ENCODE measurements at regions not wholly inside any gene's neighbourhood (a gene's known extent, or its start where the extent isn't known, plus 50 kb on each side); places are given as distances from the start of the nearest gene placed in this dataset.

DNA sequence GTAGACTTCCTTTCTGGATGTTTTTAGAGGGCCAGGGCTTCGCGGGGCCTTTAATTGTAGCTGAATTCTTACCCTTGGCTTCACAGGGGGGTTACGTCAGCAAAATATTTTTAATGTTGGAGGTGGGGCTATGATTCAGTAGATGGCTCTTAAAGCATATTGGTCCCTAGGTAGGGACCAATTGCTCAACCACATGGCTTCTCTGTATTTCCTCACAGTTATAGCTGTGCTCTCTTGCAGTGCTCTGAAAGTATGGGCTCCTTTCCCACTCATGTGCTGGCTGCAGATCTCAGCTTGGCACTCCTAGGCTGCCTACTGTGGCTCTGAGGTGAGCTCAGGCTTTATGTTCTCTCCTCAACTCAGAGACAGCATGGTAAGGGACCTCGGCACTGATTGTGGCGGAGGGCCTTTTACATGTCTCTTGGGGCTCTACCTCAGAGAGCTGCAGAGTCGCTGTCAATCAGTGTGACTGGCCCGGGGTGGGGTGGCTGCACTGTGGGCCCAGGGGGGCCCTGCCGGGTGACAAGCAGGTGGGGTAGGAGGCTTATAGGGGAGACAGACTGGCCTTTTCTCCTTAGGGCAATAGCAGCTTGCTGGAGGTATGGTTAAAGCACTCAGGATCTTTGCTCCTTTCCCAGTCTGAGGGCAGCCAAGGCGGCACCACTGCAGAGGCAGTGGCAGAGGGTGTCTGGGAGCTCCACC is 318.0 kb downstream of the DOK5 start:
- POLR2A ChIA-PET: no interaction called here
- no peak overlapping the region for H3K4me3 ChIP-seq
- in situ Hi-C loops (cut with MboI) (no loop called here), intact Hi-C loops (cut with micrococcal nuclease; ENCODE audit: unreplicated experiment) (no loop called here)
- no peak overlapping the region for H3K9ac ChIP-seq (ENCODE audit: control insufficient read depth, insufficient read depth, low read length)
- FAIRE-seq (no peak), ATAC-seq (no peak), DNase-seq (ENCODE audit: low read depth, low spot score) (no peak)
- WGBS (ENCODE audit: insufficient coverage, insufficient replicate concordance, low lambda C conversion rate, missing lambda C conversion rate): 55% methylated on average over 7 of the region's 9 CpGs
- no peak overlapping the region for H2AFZ ChIP-seq (ENCODE audit: control insufficient read depth, low read depth, low read length)
- no TSS peak for BruUV-seq (replicated peaks)
- no peaks in the 10 kb centered on the region for H3K4me1 ChIP-seq (ENCODE audit: control insufficient read depth, insufficient read depth, low read length)
- RAD21 ChIA-PET (ENCODE audit: unreplicated experiment): no interaction called here
- no peaks in the 10 kb centered on the region for H3K36me3 ChIP-seq (ENCODE audit: control insufficient read depth in 2 of 2, insufficient read depth in 2 of 2, low read length in 1 of 2)
- H4K20me1 ChIP-seq (ENCODE audit: control insufficient read depth, insufficient read depth): no peaks in the 10 kb centered on the region
- H3K4me2 ChIP-seq (ENCODE audit: control insufficient read depth, insufficient read depth): no peak overlapping the region
- H3K27ac ChIP-seq (ENCODE audit: control insufficient read depth, insufficient read depth): no peak overlapping the region
- no peaks in the 10 kb centered on the region for H3K79me2 ChIP-seq (ENCODE audit: control insufficient read depth, insufficient read depth, low read length)
- H3K27me3 ChIP-seq (replicated peaks in 1 of 2; ENCODE audit: control insufficient read depth in 2 of 2, insufficient read depth in 2 of 2, low read length in 1 of 2): no peaks in the 10 kb centered on the region
- CTCF ChIA-PET: no interaction called here
- no peaks in the 10 kb centered on the region for H3K9me3 ChIP-seq (replicated peaks; ENCODE audit: control insufficient read depth, insufficient read depth, low read length)
- SMC1A ChIA-PET (ENCODE audit: uncharacterized antibody, unreplicated experiment): no interaction called here
- TF ChIP-seq HDAC6 (IDR thresholded peaks at IDR 0.05; ENCODE audit: unreplicated experiment): no peak
- TF ChIP-seq, protein P1, sequence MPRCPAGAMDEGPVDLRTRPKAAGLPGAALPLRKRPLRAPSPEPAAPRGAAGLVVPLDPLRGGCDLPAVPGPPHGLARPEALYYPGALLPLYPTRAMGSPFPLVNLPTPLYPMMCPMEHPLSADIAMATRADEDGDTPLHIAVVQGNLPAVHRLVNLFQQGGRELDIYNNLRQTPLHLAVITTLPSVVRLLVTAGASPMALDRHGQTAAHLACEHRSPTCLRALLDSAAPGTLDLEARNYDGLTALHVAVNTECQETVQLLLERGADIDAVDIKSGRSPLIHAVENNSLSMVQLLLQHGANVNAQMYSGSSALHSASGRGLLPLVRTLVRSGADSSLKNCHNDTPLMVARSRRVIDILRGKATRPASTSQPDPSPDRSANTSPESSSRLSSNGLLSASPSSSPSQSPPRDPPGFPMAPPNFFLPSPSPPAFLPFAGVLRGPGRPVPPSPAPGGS (IDR thresholded peaks at IDR 0.05; ENCODE audit: borderline replicate concordance, insufficient read depth, low read depth, low read length, poor library complexity, severe bottlenecking): no peak
- no peak for TF ChIP-seq WRNIP1 (IDR thresholded peaks at IDR 0.05; ENCODE audit: borderline replicate concordance, low read depth, low read length)
- no peak for TF ChIP-seq CREB1 (IDR thresholded peaks at IDR 0.05; ENCODE audit: low read depth)
- no peak for TF ChIP-seq MYB (IDR thresholded peaks at IDR 0.05; ENCODE audit: borderline replicate concordance, low read depth, low read length)
- TF ChIP-seq, protein P2, sequence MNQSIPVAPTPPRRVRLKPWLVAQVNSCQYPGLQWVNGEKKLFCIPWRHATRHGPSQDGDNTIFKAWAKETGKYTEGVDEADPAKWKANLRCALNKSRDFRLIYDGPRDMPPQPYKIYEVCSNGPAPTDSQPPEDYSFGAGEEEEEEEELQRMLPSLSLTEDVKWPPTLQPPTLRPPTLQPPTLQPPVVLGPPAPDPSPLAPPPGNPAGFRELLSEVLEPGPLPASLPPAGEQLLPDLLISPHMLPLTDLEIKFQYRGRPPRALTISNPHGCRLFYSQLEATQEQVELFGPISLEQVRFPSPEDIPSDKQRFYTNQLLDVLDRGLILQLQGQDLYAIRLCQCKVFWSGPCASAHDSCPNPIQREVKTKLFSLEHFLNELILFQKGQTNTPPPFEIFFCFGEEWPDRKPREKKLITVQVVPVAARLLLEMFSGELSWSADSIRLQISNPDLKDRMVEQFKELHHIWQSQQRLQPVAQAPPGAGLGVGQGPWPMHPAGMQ (IDR thresholded peaks at IDR 0.05; ENCODE audit: borderline replicate concordance): no peak
- TF ChIP-seq, protein P3, sequence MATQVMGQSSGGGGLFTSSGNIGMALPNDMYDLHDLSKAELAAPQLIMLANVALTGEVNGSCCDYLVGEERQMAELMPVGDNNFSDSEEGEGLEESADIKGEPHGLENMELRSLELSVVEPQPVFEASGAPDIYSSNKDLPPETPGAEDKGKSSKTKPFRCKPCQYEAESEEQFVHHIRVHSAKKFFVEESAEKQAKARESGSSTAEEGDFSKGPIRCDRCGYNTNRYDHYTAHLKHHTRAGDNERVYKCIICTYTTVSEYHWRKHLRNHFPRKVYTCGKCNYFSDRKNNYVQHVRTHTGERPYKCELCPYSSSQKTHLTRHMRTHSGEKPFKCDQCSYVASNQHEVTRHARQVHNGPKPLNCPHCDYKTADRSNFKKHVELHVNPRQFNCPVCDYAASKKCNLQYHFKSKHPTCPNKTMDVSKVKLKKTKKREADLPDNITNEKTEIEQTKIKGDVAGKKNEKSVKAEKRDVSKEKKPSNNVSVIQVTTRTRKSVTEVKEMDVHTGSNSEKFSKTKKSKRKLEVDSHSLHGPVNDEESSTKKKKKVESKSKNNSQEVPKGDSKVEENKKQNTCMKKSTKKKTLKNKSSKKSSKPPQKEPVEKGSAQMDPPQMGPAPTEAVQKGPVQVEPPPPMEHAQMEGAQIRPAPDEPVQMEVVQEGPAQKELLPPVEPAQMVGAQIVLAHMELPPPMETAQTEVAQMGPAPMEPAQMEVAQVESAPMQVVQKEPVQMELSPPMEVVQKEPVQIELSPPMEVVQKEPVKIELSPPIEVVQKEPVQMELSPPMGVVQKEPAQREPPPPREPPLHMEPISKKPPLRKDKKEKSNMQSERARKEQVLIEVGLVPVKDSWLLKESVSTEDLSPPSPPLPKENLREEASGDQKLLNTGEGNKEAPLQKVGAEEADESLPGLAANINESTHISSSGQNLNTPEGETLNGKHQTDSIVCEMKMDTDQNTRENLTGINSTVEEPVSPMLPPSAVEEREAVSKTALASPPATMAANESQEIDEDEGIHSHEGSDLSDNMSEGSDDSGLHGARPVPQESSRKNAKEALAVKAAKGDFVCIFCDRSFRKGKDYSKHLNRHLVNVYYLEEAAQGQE (IDR thresholded peaks at IDR 0.05; ENCODE audit: low read depth, low read length): no peak
- TF ChIP-seq, protein P4, sequence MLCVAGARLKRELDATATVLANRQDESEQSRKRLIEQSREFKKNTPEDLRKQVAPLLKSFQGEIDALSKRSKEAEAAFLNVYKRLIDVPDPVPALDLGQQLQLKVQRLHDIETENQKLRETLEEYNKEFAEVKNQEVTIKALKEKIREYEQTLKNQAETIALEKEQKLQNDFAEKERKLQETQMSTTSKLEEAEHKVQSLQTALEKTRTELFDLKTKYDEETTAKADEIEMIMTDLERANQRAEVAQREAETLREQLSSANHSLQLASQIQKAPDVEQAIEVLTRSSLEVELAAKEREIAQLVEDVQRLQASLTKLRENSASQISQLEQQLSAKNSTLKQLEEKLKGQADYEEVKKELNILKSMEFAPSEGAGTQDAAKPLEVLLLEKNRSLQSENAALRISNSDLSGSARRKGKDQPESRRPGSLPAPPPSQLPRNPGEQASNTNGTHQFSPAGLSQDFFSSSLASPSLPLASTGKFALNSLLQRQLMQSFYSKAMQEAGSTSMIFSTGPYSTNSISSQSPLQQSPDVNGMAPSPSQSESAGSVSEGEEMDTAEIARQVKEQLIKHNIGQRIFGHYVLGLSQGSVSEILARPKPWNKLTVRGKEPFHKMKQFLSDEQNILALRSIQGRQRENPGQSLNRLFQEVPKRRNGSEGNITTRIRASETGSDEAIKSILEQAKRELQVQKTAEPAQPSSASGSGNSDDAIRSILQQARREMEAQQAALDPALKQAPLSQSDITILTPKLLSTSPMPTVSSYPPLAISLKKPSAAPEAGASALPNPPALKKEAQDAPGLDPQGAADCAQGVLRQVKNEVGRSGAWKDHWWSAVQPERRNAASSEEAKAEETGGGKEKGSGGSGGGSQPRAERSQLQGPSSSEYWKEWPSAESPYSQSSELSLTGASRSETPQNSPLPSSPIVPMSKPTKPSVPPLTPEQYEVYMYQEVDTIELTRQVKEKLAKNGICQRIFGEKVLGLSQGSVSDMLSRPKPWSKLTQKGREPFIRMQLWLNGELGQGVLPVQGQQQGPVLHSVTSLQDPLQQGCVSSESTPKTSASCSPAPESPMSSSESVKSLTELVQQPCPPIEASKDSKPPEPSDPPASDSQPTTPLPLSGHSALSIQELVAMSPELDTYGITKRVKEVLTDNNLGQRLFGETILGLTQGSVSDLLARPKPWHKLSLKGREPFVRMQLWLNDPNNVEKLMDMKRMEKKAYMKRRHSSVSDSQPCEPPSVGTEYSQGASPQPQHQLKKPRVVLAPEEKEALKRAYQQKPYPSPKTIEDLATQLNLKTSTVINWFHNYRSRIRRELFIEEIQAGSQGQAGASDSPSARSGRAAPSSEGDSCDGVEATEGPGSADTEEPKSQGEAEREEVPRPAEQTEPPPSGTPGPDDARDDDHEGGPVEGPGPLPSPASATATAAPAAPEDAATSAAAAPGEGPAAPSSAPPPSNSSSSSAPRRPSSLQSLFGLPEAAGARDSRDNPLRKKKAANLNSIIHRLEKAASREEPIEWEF (IDR thresholded peaks at IDR 0.05; ENCODE audit: insufficient replicate concordance, low read depth, low read length): no peak

Data from GM12878 (cell line).